HG03103 (cell line): ENCODE measurements at regions not wholly inside any gene's neighbourhood (a gene's known extent, or its start where the extent isn't known, plus 50 kb on each side); places are given as distances from the start of the nearest gene placed in this dataset.
"Not testable (repeated sequence)": the region's sequence is repeated elsewhere in the genome, so short reads cannot be mapped to it uniquely, and the experiment has no call there.

Experiments used
- ATAC-seq: cut with Tn5 transposase; IDR thresholded peaks from one replicate; pipeline ENCODE4 v1.9.1; 2021; ENCODE audit warnings: low read depth; ENCODE audit not compliant: unreplicated experiment

DNA sequence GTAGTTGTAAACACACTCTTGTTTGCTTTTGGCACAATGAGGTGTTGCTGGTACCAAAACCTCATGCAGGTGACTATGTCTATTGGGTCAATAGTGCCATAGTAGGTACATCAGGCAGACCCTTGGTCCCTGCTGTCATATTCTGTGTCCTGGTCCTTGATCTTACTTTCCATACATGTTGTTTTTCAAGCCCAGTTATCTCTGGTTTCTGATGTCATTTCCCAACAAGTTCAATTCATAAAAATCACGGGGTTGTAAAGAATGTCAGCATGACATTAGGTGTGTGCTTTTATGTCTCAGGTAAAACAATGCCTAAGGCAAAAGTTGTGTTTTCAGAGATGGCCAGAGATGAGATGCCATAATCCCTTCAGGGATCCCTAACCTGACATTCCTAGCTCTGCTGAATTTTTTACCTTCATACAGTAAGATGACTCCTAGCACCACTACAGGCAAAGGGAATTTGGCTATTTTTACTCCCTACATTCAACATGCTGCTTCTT is 390.3 kb upstream of the PKN2 start:
- no peak for ATAC-seq

GRCh38 chr1:88296227-88296626 is 387.8 kb upstream of the PKN2 start:
- ATAC-seq = no peak

DNA sequence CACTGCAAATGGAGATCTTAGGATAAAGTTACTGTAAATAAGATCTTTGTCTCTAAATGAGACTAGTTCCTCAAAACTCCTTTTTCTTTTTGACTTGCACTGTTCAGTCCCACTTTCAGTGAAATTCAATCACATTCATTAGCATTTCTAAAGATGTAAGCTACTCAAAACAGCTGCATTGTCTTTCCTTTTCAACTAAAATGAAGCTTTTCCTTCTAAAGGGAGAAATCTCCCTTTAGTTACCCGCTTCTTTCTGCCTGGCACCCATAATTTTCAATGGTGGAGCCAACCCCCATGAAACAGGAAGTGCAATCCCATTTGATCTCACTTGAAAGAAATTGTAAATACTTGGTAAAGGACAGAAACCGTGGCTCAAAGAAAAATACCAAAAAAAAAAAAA is 387.4 kb upstream of the PKN2 start:
- ATAC-seq = no peak

DNA sequence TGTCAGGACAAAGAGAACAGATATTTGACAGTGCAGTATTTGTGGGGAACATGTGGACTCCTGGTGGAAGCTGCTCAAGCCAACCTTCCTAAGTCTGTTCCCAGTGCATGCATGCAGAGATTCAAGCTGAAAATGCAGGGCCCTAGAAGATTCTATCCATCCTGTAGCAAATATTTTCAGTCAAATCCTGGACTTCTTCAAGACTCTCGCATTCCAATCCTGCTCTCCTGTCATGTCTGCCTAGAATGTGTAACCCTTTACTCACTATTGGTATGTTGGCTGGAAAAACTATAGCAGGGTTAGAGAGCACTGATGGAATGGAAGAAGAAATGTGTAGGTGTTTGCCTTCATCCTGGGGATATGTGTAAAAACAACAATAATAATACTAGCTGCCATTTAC is 385.6 kb upstream of the PKN2 start:
- no peak for ATAC-seq

DNA sequence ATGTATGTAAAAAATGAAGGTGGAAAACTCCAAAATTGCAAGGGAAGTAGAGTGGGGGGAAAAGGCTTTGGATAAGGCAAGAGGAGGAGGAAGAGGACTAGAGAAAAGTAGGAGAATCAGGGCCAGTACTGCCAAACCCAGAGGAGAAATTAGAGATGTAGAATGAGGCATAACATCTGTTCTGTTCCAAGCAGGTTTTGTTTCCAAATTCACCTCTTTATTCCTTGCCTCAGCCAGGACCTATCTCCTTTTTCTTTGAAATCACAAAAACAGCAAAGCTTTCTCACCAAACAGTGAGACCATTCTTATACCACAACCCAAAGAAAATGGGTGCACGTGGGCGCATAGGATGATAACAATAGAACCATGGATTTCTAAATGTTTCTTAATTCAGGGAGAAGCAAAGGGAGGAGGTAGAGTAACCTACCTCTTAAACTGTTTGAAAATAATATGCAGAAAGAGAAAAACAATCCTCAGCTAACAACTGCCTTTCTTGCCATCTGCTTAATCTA is 383.3 kb upstream of the PKN2 start:
- no peak for ATAC-seq

- ATAC-seq = no peak
Measured at GRCh38 chr1:88302843-88303486, 381.1 kb upstream of the PKN2 start.

- ATAC-seq = no peak
Measured at GRCh38 chr1:88311265-88311664, 372.8 kb upstream of the PKN2 start.

DNA sequence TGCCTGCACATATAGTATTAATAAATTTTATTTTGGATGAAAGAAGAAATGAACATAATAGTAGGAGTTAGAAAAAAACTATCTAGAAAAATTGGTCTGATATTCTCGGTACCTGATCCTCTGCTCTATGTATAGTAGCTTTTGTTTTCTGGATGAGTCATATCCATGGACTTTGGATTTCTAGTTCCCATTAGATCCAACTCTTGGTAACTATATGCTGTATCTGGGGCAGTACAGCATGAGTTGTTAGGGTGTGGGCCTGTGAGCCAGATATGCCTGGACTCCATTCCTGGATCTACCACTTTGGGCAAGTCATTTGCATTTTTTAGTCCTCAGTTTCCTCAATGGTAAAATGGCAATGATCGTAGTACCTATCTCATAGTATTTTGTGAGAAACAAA is 372.2 kb upstream of the PKN2 start:
- no peak for ATAC-seq

- ATAC-seq = no peak
Measured at GRCh38 chr1:88317396-88317795, 366.7 kb upstream of the PKN2 start.

- no peak for ATAC-seq
Measured at GRCh38 chr1:88318740-88319139, 365.3 kb upstream of the PKN2 start.

GRCh38 chr1:88320291-88320690 is 363.8 kb upstream of the PKN2 start:
- ATAC-seq = no peak

DNA sequence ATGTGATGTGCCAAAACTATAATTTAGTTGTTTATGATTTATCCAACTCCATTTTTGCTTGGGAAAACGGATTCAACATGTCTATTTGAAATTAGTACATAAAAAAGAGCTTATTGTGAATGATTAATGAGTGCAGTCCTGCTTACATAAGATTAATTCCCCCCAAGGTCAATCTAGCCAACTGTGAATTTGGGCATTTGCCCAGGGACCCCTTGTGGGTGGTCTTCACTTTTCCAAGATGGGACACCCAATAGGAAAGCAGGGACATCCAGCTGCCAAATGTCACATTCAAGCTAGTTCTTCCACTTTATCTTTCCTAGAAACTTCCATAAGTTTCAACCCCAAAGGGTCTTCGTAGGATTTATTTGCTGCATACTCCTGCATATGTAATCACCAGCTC is 362.4 kb upstream of the PKN2 start:
- no peak for ATAC-seq

DNA sequence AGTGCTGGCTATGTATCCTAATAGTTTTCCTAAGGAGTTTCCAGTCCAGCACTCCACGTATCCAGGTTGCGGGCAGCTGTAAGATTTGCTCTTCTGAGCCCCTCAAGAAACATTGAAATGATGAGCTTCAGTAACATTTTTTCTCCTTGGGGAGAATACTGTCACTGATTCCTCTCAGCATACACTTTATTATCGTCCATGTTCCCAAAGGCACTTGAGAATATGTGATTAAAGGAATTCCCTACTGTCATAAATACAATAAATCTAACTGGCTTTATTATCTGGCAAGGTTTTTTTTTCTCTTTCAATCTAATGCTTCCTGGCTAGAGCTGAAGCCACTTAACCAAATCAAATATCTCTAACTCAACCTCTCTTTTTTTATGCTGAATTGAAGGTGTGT is 359.2 kb upstream of the PKN2 start:
- no peak for ATAC-seq

DNA sequence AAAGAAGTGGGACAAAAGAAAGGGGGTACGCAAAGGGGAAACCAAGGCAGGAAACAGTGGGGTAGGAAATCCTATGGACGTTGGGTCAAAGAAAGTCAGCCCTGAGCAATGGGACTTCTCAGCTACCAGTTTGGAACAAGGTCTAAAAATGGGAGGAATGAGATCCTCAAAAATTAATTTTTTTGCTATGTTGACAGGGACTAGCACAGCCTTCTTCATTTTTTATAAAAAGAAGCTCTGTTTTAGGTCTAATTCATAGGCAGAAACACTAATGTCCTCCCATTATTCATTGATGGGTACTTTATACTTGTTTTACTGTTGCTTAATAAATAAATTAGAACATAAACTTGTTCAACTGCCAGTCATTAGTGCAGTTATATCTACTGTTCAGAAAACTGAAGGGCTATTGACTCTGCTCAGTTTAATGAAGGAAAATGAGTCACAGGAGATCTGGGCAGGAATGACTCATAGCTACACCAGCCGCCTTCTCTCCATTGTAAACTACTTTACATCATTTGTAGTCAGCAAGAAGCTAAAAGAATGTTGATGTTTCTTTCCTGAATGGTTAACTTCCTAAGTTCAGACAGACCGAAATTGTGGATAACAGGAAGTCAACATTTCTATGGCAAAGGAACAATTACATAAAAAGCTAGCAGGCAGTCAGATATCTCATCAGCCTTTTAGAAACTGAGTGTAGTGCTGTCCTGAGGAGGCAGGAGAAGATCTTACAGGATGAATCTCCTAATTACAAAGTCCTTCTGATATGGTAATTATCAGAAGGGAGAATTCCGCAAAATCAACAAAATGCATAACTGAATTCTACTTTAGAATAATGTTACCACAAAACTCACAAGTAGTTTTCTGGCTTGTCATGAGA is 356.4 kb upstream of the PKN2 start:
- ATAC-seq = no peak

- no peak for ATAC-seq
Measured at GRCh38 chr1:88330201-88330600, 353.9 kb upstream of the PKN2 start.

- no peak for ATAC-seq
Measured at GRCh38 chr1:88333086-88333695, 350.9 kb upstream of the PKN2 start.

DNA sequence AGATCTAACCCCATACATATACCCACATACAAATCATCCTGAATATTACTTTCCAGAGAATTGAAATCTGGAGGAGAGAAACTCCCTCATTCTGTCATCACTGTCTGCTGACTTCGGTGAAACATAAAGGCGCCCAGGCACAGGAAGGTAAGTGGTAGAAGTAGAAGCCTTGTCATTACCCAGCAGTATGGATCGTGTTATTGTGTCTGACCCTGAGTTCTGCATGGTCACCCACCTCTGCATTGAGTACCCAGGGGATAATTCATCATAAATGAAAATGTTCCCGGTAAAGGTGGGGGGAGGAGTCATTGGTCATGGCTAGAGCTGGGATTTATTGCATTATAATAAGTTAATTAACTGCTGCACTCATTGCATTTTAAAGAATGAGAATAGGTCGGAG is 342.6 kb upstream of the PKN2 start:
- no peak for ATAC-seq

DNA sequence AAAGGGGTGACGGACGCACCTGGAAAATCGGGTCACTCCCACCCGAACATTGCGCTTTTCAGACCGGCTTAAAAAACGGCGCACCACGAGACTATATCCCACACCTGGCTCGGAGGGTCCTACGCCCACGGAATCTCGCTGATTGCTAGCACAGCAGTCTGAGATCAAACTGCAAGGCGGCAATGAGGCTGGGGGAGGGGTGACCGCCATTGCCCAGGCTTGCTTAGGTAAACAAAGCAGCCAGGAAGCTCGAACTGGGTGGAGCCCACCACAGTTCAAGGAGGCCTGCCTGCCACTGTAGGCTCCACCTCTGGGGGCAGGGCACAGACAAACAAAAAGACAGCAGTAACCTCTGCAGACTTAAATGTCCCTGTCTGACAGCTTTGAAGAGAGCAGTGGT is 342.0 kb upstream of the PKN2 start:
- not testable (repeated sequence) for ATAC-seq

GRCh38 chr1:88350648-88351047 is 333.4 kb upstream of the PKN2 start:
- no peak for ATAC-seq

- no peak for ATAC-seq
Measured at GRCh38 chr1:88351960-88352359, 332.1 kb upstream of the PKN2 start.

GRCh38 chr1:88354256-88354655 is 329.8 kb upstream of the PKN2 start:
- ATAC-seq = no peak
